ENCODE measurements at regions not wholly inside any gene's neighbourhood (a gene's known extent, or its start where the extent isn't known, plus 50 kb on each side); places are given as distances from the start of the nearest gene placed in this dataset.

DNA sequence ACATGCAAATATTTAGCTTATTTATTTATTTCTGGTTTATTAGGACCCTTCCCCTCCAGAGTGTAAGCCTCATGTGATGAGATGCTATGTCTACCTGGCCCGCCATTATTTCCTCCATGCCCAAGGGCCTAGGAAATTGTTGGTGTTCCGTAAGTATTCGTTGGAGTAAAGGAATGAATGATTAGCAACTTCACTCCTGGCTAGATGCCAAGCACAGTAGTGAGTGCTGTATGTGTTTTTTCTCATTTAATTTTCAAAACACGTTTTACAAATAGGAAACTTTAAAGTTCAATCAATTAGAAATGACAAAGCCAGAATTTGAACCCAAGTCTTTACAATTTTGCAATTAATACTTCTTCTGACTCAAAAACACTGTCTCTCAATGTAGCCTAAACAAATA is 253.8 kb downstream of the BCAT1 start:
- POLR2A ChIA-PET: interaction anchor here (1.3 kb wide), 1 partner anchor 18 kb away, joined by 3 read pairs; no protein-coding TSS in a partner anchor
- DNase-seq (ENCODE audit: extremely low spot score): no peak
- no peak for TF ChIP-seq ARNT (IDR thresholded peaks at IDR 0.05)
- no peak for TF ChIP-seq CTBP1 (IDR thresholded peaks at IDR 0.05; ENCODE audit: borderline replicate concordance)
- no peak for TF ChIP-seq FOXM1 (IDR thresholded peaks at IDR 0.05; ENCODE audit: borderline replicate concordance)
- TF ChIP-seq, protein P1, sequence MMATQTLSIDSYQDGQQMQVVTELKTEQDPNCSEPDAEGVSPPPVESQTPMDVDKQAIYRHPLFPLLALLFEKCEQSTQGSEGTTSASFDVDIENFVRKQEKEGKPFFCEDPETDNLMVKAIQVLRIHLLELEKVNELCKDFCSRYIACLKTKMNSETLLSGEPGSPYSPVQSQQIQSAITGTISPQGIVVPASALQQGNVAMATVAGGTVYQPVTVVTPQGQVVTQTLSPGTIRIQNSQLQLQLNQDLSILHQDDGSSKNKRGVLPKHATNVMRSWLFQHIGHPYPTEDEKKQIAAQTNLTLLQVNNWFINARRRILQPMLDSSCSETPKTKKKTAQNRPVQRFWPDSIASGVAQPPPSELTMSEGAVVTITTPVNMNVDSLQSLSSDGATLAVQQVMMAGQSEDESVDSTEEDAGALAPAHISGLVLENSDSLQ (IDR thresholded peaks at IDR 0.05): no peak
- no peak for TF ChIP-seq SUZ12 (IDR thresholded peaks at IDR 0.05)
- TF ChIP-seq L3MBTL2 (conservative IDR thresholded peaks at IDR 0.05): no peak
- TF ChIP-seq ZNF384 (IDR thresholded peaks at IDR 0.05): no peak
- no peak for TF ChIP-seq FOXK2 (IDR thresholded peaks at IDR 0.05)
- CTCF ChIA-PET: no interaction called here

DNA sequence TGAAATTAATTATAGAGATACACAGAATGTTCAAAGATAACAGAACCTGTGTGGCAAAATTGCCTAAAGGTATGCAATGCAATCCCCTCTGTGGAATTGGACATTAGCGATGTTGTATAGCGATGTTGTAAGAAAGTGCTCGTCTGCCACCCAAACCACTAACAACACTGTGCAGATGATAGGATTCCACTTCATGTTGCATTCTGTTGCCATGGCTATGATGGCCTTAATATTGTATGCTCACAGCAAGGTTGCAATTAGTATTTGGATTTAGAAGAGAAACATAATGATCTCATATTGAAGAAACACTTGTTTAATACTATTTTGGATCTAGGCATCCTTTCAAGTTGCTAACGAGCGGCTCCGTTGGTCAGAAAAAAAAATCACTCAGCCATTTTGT is 260.3 kb downstream of the BCAT1 start:
- ChIA-PET POLR2A (no interaction called here), CTCF (no interaction called here)
- TF ChIP-seq, protein P1 (IDR thresholded peaks at IDR 0.05): no peak
- TF ChIP-seq ARNT (IDR thresholded peaks at IDR 0.05) (no peak), ZNF384 (IDR thresholded peaks at IDR 0.05) (no peak), L3MBTL2 (conservative IDR thresholded peaks at IDR 0.05) (no peak), ELF4 (IDR thresholded peaks at IDR 0.05) (no peak), BHLHE40 (IDR thresholded peaks at IDR 0.05; ENCODE audit: borderline replicate concordance) (no peak), FOXA1 (IDR thresholded peaks at IDR 0.05) (no peak), SP1 (IDR thresholded peaks at IDR 0.05) (no peak), FOXM1 (IDR thresholded peaks at IDR 0.05; ENCODE audit: borderline replicate concordance) (no peak), FOXK2 (IDR thresholded peaks at IDR 0.05) (no peak), TARDBP (IDR thresholded peaks at IDR 0.05) (no peak), CTBP1 (IDR thresholded peaks at IDR 0.05; ENCODE audit: borderline replicate concordance) (no peak), SUZ12 (IDR thresholded peaks at IDR 0.05) (no peak), LEF1 (IDR thresholded peaks at IDR 0.05; ENCODE audit: borderline replicate concordance) (no peak), NFRKB (IDR thresholded peaks at IDR 0.05) (no peak), HDGF (IDR thresholded peaks at IDR 0.05; ENCODE audit: borderline replicate concordance) (no peak)
- no peak for DNase-seq (ENCODE audit: extremely low spot score)

DNA sequence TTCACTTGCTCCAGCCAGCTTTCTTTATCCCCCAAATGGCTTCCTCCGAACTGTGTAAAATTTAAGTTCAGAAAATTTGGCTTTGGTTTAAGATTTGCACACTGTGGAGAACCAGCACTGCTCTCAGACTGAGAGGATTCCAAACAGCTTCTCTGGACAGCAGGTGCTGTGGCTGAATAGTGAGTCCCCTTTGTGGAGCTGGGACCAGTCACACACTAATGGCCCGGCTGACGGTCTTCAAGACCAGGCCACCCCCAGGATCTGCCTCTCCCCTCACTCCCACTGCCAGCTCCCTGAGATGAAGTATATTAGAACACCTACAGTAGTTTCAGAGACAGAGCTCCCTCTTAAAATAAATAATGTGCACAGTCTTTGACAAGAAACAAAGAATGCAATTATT is 267.3 kb downstream of the BCAT1 start:
- CTCF ChIA-PET: no interaction called here

DNA sequence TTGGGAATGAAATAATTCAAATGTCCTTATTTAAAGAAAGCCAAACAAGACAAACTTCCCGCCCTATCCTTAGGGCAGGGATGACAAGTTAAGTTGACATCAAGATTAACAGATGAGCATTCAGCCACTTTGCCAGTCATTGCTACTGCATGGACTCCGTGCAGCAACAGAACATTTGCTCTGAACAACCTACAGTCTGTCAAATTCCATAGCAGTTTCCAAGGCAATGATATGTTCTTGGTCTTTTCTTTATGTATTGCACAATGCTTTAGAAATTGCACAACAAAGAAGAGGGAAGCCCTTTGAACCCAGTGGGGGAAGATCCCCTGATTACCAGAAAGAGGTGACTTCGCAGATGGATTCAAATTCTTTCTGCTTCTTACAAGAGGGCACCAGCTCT is 269.8 kb downstream of the BCAT1 start:
- DNase-seq (ENCODE audit: extremely low spot score): no peak
- no peak for TF ChIP-seq BHLHE40 (IDR thresholded peaks at IDR 0.05; ENCODE audit: borderline replicate concordance)
- TF ChIP-seq FOXA1 (IDR thresholded peaks at IDR 0.05): no peak
- TF ChIP-seq FOXM1 (IDR thresholded peaks at IDR 0.05; ENCODE audit: borderline replicate concordance): no peak
- TF ChIP-seq LEF1 (IDR thresholded peaks at IDR 0.05; ENCODE audit: borderline replicate concordance): no peak
- no peak for TF ChIP-seq NFRKB (IDR thresholded peaks at IDR 0.05)
- ChIA-PET CTCF (interaction anchor here (0.5 kb wide), 1 partner anchor 370 kb away, joined by 3 read pairs; no protein-coding TSS in a partner anchor), POLR2A (no interaction called here)

More for the DNA sequence above, 267.3 kb downstream of the BCAT1 start:
- POLR2A ChIA-PET: no interaction called here
- TF ChIP-seq FOXM1 (IDR thresholded peaks at IDR 0.05; ENCODE audit: borderline replicate concordance) (no peak), HDGF (IDR thresholded peaks at IDR 0.05; ENCODE audit: borderline replicate concordance) (no peak), SUZ12 (IDR thresholded peaks at IDR 0.05) (no peak), SP1 (IDR thresholded peaks at IDR 0.05) (no peak), FOXK2 (IDR thresholded peaks at IDR 0.05) (no peak), ZNF384 (IDR thresholded peaks at IDR 0.05) (no peak), L3MBTL2 (conservative IDR thresholded peaks at IDR 0.05) (no peak)
- TF ChIP-seq, protein P1 (IDR thresholded peaks at IDR 0.05): no peak
- DNase-seq (ENCODE audit: extremely low spot score): no peak

DNA sequence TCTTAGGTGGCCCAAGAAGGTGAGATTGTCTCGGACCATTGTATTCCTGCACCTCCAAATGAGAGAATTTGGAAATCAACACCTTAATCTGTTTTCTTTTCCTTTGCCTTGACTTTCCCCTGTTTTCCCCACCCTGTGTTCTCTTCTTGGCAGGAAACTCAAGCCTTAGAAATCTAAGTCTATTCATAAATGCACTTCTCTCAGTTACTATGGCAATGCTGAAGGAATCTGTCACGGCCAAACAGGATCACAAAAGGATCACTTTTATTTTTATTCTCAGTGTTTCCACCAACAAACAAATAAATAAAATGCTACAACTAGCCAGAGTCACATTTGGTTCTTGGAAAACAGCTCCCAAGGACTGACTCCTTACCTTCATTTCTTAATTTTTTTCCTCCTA is 270.5 kb downstream of the BCAT1 start:
- CTCF ChIA-PET: interaction anchor here (0.5 kb wide), 1 partner anchor 369 kb away, joined by 3 read pairs; no protein-coding TSS in a partner anchor
- POLR2A ChIA-PET: no interaction called here
- DNase-seq (ENCODE audit: extremely low spot score): no peak
- TF ChIP-seq L3MBTL2 (conservative IDR thresholded peaks at IDR 0.05): no peak
- no peak for TF ChIP-seq LEF1 (IDR thresholded peaks at IDR 0.05; ENCODE audit: borderline replicate concordance)
- no peak for TF ChIP-seq BHLHE40 (IDR thresholded peaks at IDR 0.05; ENCODE audit: borderline replicate concordance)
- no peak for TF ChIP-seq SUZ12 (IDR thresholded peaks at IDR 0.05)
- TF ChIP-seq ZNF384 (IDR thresholded peaks at IDR 0.05): no peak
- no peak for TF ChIP-seq FOXM1 (IDR thresholded peaks at IDR 0.05; ENCODE audit: borderline replicate concordance)
- no peak for TF ChIP-seq ARNT (IDR thresholded peaks at IDR 0.05)
- no peak for TF ChIP-seq FOXK2 (IDR thresholded peaks at IDR 0.05)
- no peak for TF ChIP-seq SP1 (IDR thresholded peaks at IDR 0.05)
- TF ChIP-seq FOXA1 (IDR thresholded peaks at IDR 0.05): no peak
- no peak for TF ChIP-seq TARDBP (IDR thresholded peaks at IDR 0.05)

DNA sequence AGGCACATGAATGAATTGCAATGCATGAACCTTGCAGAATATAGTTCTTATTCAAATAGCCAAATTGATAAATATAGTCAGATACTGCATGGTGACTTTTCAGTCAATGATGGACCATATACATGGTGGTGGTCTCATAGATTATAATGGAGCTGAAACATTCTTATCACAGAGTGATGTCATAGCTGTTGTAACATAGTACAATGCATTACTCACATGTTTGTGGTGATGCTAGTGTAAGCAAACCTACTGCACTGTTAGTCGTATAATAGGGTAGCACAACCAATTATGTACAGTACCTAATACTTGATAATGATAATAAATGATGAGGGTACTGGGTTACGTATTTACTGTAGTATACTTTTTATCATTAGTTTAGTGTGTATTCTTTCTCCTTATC is 280.3 kb downstream of the BCAT1 start:
- DNase-seq (ENCODE audit: extremely low spot score): no peak
- ChIA-PET CTCF (no interaction called here), POLR2A (no interaction called here)
- no peak for TF ChIP-seq ELF4 (IDR thresholded peaks at IDR 0.05)
- TF ChIP-seq L3MBTL2 (conservative IDR thresholded peaks at IDR 0.05): no peak
- TF ChIP-seq CTBP1 (IDR thresholded peaks at IDR 0.05; ENCODE audit: borderline replicate concordance): no peak
- TF ChIP-seq NFRKB (IDR thresholded peaks at IDR 0.05): no peak
- no peak for TF ChIP-seq BHLHE40 (IDR thresholded peaks at IDR 0.05; ENCODE audit: borderline replicate concordance)
- no peak for TF ChIP-seq ZNF384 (IDR thresholded peaks at IDR 0.05)
- no peak for TF ChIP-seq TARDBP (IDR thresholded peaks at IDR 0.05)
- TF ChIP-seq FOXA1 (IDR thresholded peaks at IDR 0.05): no peak
- TF ChIP-seq LEF1 (IDR thresholded peaks at IDR 0.05; ENCODE audit: borderline replicate concordance): no peak
- no peak for TF ChIP-seq ARNT (IDR thresholded peaks at IDR 0.05)
- TF ChIP-seq FOXK2 (IDR thresholded peaks at IDR 0.05): no peak
- no peak for TF ChIP-seq FOXM1 (IDR thresholded peaks at IDR 0.05; ENCODE audit: borderline replicate concordance)
- TF ChIP-seq SUZ12 (IDR thresholded peaks at IDR 0.05): no peak
- TF ChIP-seq HDGF (IDR thresholded peaks at IDR 0.05; ENCODE audit: borderline replicate concordance): no peak
- TF ChIP-seq, protein P1 (IDR thresholded peaks at IDR 0.05): no peak
